Forelimb muscle (tissue), 1 donor: ENCODE measurements at regions not wholly inside any gene's neighbourhood (a gene's known extent, or its start where the extent isn't known, plus 50 kb on each side); places are given as distances from the start of the nearest gene placed in this dataset.
"Not testable (repeated sequence)": the region's sequence is repeated elsewhere in the genome, so short reads cannot be mapped to it uniquely, and the experiment has no call there.

Experiments
- DNase-seq: peaks from one replicate; pipeline ENCODE4 v3.0.0-alpha.2; 2013; ENCODE audit warnings: low read depth

DNA sequence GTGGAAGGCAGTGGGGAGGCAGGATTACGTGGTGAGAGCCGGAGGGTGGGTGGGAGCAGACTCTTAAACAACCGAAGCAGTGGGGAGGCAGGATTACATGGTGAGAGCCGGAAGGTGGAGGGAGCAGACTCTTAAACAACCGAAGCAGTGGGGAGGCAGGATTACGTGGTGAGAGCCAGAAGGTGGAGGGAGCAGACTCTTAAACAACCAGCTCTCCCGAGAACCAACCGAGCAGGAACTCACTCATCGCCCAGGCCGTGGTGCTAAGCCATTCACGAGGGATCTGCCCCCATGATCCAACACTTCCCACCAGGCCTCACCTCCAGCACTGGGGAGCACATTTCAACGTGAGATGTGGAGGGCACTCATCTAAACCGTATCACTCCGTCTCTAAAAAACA is 87.7 kb downstream of the RTP5 start:
- DNase-seq, result no peak

- DNase-seq, result no peak
These were observed 89.5 kb downstream of the RTP5 start for GRCh38 chr2:241958818-241959545.

GRCh38 chr2:241959751-241960269 is 90.3 kb downstream of the RTP5 start:
- no peak for DNase-seq

DNA sequence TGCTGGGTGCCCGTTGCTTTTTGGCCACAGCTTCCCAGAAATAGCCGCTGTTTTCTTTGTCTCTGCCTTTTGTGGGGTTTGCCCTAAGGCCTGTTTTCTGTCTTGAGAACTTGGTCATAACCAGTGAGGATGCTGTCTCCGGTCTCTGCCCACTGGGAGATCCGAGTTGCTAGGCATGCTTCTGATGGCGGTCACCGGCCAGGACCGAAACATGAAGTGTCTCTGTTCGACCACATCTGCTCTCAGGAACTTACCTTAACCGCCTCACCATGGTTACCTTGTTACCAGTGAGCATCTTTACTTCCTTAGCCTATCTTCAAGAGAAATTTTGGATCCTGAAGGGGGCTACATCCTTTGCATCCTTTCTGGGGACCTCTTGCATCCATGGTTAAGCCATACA is 91.9 kb downstream of the RTP5 start:
- DNase-seq, result no peak

DNA sequence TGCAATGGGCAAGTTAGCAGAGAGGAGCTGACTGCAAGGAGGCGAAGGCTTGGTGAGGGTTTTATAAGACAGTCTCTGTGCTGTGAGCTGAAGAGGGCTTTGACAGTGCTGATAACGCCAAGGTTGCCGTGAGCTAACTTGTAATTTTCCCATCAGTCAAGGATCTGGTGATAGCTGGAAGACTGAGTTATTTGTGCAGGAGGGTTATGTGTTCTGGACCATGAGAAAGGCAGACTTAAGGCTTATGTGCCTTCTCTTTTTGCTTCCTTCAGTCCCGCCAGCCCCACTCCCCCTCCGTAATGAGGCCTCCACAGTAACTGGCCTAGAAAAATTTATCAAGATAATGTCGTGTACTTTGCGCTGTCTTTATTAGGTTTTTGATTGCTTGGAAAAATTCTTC is 94.6 kb downstream of the RTP5 start:
- no peak for DNase-seq

- DNase-seq, result peak; percentile 28
These were observed 96.4 kb downstream of the RTP5 start for GRCh38 chr2:241965931-241966412.

DNA sequence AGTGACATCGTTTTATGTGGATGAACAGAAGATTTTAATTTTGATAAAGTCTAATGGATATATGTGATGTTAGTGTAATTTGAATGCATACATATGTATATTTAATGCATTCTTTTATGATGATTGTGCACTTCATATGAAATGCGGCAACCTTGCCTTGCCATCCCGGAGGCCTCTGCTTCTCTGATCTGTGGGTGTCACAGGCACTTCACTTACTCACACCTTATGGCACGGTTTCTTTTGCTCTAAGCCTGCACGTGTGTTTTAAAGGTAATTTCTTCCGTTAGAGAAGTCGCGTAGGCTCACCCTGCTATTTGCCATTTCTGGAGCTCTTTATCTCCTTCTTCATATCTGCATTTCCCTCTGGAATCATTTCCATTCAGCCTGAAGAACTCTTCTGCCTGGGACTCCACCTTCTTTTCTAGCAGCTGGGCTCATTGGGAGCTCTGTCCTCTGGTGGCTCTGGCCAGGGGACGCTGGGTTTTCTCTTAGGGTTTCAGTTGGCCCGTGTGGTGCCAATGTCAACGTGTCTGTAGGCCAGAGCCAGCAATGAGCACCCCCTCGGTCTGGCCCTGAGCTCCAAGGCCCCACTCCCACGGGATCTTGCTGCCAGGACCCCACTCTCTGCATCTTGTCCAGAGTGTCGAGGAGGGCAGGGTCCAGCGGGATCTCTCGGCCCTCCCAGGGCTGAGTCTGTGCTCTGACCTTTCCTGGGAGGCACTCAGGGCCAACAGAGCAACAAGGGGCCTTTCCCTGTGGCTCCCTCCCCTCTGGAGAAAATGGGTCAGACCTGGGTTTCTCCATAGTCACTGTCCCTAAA is 97.3 kb downstream of the RTP5 start:
- DNase-seq, result no peak

DNA sequence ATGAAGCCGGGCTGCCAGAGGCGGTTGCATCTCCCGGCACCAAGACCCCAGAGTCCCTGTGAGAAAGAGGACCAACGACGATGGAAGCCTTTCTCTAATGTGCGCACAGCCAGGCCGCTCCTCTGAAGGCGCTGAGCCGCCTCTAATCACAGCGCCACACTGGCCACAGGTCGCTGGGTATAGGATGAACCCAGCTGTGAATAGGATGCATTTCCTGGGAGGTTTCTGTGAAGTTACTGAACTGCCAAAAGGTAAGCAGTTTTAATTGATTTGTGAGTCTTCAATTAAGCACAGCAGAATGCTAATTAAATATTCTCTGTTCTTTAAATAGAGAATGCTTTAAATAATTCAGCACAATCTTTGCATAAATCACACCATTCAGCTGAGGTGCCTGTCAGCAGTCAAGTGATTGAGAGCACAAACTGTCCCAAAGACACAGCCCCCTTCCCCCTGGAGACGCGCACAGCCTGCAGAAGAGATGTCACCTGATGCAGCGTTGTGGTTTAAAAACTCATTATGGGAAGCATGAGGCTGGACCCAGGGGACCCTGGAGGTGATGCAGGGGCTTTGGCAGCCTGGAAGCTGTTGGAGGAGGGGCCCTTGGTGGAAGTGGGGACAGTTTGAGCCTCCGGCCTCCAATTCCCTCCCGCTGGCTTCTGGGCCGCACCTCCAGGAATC is 98.1 kb downstream of the RTP5 start:
- DNase-seq, result no peak

DNA sequence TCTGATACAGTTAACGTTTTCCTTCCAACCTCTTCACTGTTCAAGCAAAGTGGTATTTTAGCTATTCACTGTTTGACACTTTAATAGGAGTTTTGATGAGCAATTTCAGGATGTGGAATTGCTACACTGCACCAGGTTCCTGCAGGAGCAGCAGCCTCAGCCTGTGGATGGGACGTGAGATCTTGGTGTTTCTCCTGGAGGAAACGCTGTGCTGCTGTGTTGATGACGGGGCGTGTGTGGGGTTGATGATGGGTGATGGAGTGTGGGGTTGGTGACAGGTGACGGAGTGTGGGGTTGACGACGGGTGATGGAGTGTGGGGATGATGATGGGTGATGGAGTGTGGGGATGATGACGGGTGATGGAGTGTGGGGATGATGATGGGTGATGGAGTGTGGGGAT is 98.9 kb downstream of the RTP5 start:
- no peak for DNase-seq

DNA sequence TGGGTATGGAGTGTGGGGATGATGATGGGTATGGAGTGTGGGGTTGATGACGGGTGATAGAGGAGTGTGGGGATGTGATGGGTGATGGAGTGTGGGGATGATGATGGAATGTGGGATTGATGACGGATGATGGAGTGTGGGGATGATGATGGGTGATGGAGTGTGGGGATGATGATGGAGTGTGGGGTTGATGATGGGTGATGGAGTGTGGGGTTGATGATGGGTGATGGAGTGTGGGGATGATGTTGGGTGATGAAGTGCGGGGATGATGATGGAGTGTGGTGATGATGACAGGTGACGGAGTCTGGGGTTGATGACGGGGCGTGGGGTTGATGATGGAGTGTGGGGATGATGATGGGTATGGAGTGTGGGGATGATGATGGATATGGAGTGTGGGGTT is 99.7 kb downstream of the RTP5 start:
- DNase-seq, result not testable (repeated sequence)

- no peak for DNase-seq
These were observed 101.2 kb downstream of the RTP5 start for GRCh38 chr2:241970716-241971115.

- DNase-seq, result no peak
These were observed 104.6 kb downstream of the RTP5 start for GRCh38 chr2:241974096-241974495.

GRCh38 chr2:241974851-241975592 is 105.5 kb downstream of the RTP5 start:
- no peak for DNase-seq

DNA sequence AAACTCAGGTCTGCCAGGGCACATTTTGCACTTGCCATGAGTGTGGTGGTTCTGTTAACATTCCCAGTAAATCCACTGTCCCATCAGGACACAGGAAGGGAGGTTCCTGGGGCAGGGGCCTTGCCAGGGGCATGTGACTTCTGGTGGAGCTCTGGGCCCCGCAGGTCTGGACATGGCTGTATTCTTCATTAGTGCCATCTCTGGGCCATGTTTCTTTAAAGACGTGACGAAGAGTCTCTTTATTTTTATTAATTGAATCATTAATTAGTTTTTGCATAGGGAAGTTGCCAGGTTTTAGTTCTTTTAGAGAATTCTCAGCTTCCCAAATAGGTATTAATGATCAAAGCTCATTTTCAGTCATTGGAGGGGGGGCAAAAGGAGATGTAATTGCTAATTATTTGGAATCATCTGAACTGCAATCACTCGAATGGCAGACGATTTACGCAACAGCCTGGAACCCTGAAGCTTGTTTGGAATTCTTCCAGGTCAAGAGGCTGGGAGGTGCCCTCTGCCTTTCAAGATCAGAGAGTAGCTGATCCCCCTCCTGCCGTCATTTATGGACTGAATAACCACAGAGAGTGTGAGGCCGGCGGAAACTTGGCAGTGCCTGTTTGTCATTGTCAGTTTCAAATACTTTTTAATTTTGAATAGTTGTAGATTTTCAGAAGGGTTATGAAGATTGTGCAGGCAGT is 106.2 kb downstream of the RTP5 start:
- no peak for DNase-seq

DNA sequence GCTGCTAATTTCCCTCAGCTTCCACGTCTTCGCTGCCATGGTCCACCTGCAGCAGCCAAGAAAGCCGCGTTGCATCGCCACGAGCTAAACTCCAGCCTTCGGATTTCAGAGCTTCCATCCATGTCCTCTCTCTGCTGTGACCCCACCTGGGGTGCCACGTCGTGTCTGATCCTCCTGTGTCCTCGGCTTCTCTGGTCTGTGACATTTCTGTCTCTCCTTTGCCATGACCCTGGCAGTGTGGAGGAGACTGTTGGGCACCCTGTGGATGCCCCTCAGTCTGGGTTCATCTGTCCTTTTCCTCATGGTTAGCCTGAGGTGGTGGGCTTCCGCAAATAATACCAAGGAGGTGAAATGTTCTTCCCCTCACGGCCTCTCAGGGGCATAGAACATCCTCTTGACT is 106.8 kb downstream of the RTP5 start:
- DNase-seq, result no peak

DNA sequence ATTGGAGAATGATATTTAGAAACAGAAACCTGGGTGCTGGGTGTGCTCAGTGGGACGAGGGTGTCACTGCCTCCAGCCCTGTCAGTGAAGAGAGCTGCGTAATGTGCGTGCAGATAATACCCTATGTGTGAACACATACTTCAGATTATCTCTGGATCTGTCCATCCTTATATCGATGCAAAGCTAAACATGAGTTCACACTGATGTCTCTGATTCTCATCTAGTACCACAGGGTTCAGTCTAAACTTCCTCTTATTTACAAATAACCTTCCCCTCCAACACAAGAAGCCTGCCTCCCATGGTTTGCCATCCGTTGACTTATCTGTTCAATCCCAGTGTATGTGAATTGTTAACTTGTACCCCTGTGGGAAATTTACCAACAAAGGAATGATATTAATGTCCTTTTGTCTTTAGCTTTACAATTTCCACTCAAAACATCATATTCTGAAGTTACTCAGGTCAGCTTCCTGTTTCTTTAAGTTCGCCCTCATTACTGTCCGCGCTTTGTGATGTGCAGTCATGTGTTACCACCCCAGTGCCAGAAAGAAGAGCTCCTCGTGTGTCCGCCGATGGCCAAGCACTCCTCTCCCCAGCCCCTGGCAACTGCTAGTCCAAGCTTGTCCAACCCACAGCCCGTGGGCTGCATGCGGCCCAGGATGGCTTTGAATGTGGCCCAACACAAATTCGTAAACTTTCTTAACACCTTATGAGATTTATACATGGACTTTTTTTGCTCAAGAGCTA is 108.2 kb downstream of the RTP5 start:
- DNase-seq, result no peak

DNA sequence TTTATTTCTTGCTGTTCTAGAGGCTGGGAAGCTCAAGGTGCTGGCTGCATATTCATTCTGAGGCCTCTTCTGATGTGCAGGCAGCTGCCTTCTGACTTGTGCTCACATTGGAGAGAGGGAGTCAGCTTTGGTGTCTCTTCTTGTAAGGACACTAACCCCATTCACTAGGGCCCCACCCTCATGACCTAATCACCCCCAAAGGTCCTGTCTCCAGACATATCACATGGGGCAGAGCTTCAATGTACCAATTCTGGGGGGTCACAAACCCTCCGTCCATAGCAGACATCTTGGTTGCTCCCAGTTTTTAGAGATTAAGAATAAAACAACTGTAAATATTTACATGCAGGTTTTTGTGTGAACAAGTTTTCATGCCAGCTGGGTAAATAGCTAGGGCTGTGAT is 109.1 kb downstream of the RTP5 start:
- no peak for DNase-seq

GRCh38 chr2:241980193-241980592 is 110.7 kb downstream of the RTP5 start:
- no peak for DNase-seq

GRCh38 chr2:241981076-241981700 is 111.7 kb downstream of the RTP5 start:
- no peak for DNase-seq
